ENCODE measurements at regions not wholly inside any gene's neighbourhood (a gene's known extent, or its start where the extent isn't known, plus 50 kb on each side); places are given as distances from the start of the nearest gene placed in this dataset.
A peak's percentile ranks its signal among the peaks of the same experiment; 100 is the strongest.

- no peak for DNase-seq
Measured at GRCh38 chr2:217469203-217469810, 533.5 kb downstream of the TNS1 start.

GRCh38 chr2:217468042-217468830, 534.6 kb downstream of the TNS1 start:
- DNase-seq = no peak

- DNase-seq = no peak
Measured at GRCh38 chr2:217467331-217467730, 535.5 kb downstream of the TNS1 start.

GRCh38 chr2:217466805-217467204, 536.0 kb downstream of the TNS1 start:
- no peak for DNase-seq

DNA sequence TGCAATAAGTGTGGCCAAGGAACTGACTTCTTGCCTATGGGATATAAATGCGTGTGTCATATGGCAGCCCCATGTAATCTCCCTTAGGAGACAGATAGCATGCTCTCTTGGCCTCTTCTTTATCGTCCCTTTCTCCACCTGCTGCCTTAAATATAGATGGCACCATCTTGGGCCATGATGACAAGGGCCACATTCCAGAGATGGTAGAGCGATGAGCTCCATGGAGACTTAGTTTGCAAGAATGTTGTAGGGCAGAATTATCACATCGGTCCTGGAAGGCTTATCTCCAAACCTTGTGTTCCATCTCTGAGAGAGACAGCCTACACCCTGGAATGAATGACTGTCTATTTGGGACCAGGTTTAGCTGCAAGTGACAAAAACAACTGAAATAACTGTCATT, 536.7 kb downstream of the TNS1 start:
- no peak for DNase-seq

DNA sequence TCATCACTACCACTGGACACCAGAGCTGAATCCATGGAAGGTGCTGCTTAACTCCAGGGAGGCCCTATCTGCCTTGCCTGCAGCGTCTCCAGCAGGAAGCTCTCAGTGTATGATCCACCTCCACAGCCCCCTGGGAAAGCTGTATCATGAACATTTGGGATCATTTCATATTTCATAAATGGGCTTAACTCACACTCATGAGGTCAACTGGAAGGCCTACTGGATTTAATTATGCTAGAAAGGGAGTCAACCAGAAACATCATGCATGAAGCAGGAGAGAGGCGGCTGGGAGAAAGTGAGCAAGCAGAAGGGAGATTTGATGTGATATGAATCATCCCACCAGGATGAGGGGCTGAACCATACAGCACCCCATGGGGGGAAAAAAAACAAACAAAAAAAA, 537.7 kb downstream of the TNS1 start:
- peak; percentile 23 for DNase-seq

DNA sequence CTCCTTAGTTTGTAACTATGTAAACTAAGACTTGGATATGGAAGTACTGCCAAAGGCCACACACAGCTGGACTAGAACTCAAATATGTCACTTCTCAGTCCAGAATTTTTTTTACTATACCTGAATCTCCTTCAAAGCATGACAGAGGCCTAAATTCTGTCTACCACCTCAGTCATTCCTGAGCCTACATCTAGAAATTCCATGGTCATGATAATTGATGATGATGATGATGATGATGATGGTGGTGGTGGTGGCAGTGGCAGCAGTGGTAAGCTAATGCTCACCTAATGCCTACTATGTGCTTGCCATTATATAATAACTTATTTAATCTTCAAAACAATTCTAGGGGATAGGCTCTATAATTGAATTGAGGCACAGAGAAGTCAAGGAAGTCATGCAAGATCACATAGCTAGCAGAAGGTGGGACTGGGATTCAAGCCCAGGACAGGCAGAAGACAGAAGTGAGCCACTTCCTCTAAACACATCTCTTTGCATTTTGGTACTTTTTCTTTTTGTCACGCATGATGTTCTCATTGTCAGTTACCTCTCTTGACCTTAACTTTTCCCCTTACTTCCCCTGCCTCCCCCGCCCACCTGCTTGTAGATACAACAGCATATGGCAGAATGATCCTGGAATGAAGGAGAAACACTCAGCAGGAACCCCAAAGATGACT, 539.3 kb downstream of the TNS1 start:
- DNase-seq = no peak

DNA sequence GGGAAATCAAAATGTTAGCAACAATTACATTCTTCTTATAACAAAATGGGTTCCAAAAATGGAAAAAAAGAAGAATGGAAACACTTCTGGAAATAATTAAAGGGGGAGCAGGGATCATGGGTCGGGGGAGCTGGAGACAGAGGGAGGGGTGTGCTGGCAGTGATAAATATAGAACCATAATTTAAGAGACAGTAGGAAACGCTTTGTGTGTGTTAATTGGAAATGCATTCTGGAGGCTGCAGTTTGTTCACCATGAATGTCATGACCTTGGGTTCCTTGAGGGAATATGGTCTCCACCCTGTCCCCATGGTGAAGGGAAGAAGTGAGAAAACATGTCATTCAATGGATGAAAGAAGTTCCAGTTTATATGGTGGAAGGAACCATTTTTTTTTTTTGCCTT, 540.7 kb downstream of the TNS1 start:
- DNase-seq = no peak

GRCh38 chr2:217461674-217462073, 541.1 kb downstream of the TNS1 start:
- no peak for DNase-seq

DNA sequence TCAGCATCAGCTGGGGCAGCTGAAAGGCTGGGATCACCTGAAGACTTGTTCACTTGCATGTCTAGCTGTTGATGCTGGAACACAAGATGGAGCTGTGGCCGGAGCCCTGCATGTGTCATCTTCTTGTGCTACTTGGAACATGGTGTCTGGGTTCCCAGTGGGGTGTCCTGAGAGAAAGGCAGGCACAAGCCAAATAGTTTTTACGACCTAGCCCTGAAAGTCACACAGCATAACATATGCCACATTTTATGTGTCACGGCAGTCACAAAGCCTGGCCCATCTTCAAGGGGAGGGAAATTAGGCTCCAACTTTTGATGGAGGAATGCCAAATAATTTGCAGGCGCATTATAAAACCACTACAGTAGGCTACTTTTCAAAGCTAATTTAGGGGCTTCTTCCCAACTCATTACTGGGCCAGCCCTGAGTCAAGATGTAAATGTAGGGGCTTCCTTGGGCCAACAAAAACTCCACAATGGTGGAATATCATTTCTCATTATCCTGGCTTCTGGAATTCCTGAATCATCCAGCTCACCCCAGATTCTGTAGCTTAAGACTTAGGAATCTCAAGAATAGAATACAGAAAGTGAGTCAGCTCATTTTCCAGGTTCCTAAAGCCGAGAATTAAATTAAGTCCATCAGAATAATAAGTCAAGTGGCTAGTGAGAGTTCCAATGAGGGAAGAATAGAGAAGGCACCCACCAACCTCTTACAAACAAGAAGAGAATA, 543.0 kb downstream of the TNS1 start:
- no peak for DNase-seq

GRCh38 chr2:217459016-217459415, 543.8 kb downstream of the TNS1 start:
- no peak for DNase-seq

GRCh38 chr2:217456016-217456415, 546.8 kb downstream of the TNS1 start:
- no peak for DNase-seq

- DNase-seq = no peak
Measured at GRCh38 chr2:217452928-217453327, 549.9 kb downstream of the TNS1 start.

- peak; percentile 45 for DNase-seq
Measured at GRCh38 chr2:217451666-217452065, 551.1 kb downstream of the TNS1 start.

- DNase-seq = no peak
Measured at GRCh38 chr2:217449444-217449843, 553.4 kb downstream of the TNS1 start.

DNA sequence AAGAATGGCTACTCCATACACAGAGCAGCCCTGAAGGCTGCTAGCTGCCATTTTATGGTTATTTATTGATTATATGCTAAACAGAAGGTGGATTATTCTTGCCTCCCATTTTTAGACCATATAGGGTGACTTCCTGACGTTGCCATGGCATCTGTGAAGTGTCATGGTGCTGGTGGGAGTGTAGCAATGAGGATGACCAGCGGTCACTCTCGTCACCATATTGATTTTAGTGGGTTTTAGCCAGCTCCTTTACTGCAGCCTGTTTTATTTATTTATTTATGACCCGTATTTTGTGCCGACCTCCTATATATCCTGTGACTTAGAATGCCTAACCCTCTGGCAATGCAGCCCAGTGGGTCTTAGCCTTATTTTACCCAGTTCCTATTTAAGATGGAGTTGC, 553.9 kb downstream of the TNS1 start:
- no peak for DNase-seq

DNA sequence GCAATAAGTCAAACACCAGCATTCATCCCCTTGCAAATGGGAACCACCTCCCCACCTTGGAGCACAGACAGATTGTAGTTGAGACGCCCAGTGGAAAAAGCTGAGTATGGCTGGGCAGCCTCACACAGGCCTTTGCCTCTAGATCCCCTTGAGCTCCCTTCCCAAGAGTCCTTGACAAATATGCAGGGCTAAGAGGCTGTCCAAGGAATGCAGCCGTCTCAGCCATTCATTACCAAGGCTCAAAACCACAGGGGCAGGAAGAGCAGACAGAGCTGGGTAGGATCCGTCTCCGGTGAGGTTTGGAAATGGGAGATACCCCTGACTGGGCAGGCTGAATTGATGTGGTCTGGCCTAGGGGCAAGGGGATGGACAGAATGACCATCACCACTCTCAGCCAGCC, 557.1 kb downstream of the TNS1 start:
- DNase-seq = peak; percentile 22

GRCh38 chr2:217444932-217445331, 557.9 kb downstream of the TNS1 start:
- no peak for DNase-seq

GRCh38 chr2:217444509-217444908, 558.3 kb downstream of the TNS1 start:
- DNase-seq = no peak

DNA sequence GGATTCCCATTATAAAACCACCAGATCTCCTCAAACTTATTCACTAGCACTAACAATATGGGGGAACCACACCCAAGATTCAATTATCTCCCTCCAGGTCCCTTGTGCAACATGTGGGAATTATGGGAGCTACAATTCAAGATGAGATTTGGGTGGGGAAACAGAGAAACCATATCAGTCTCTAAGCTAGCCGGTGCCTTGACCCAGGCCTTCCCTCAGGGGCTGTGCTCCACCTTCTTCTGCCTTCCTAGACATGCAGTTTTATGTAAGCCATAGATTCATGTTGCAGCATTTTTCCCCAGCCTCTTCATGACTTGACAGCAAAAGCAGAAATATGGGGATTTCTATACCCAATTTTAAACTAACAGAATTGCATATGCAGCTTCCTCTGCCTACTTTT, 559.2 kb downstream of the TNS1 start:
- DNase-seq = no peak

GRCh38 chr2:217440000-217440399, 562.8 kb downstream of the TNS1 start:
- no peak for DNase-seq

DNA sequence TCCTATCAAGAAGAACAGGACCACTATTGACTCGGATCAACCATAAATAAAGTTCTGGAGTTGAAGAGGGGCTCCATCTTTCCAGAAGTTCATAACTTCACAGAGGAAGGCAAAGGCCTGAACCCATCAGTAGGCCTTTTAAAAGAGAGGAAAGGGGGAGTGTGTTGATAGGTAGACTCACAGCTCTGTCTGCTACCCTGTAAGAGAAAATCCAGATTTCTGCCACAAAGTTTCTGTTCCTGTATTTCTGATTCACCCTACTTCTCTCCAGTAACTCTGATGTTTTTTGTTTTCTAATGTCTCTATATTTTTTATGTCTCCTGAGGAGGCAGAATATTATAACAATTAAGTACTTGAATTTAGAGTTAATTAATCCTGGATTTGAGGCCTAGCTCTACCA, 564.0 kb downstream of the TNS1 start:
- DNase-seq = no peak

GRCh38 chr2:217438136-217438535, 564.7 kb downstream of the TNS1 start:
- no peak for DNase-seq
